K562 (cell line): ENCODE measurements at regions not wholly inside any gene's neighbourhood (a gene's known extent, or its start where the extent isn't known, plus 50 kb on each side); places are given as distances from the start of the nearest gene placed in this dataset.
A peak's percentile ranks its signal among the peaks of the same experiment; 100 is the strongest.

Experiments used
- ATAC-seq: fragments of 200-7000 bp; cut with Tn5 transposase; 3 replicates; pipeline ENCODE4 v1.9.1; 2020; ENCODE audit warnings: moderate library complexity
- BruUV-seq: library from RNA; stranded (reverse); fragments of 400-500 nt; replicated peaks from 2 replicates; lab custom pipeline; 2021; lab: Mats Ljungman, UMichigan
- CTCF ChIA-PET: fragments of 300-600 bp; formaldehyde crosslinking; extraction: SDS; loops from one replicate; lab custom pipeline; 2021; ENCODE audit warnings: low intra/inter-chr PET ratio; lab: Yijun Ruan, JAX
- POLR2A ChIA-PET: fragments of 300-600, 350-650 bp; sonication (Branson Sonifier 250); formaldehyde crosslinking; extraction: SDS; loops from one replicate; lab custom pipeline; 2021; ENCODE audit warnings: antibody characterized with exemption, inconsistent platforms; lab: Yijun Ruan, JAX
- DNase-seq, 4 experiments: peaks; one replicate each; pipeline versions ENCODE4 v3.0.0 to v3.0.0-alpha.2; 2011 to 2018; ENCODE audit warnings: low spot score in 3 of 4, mixed read lengths in 3 of 4; ENCODE audit errors: extremely low read depth in 1 of 4
- FAIRE-seq: peaks from 2 replicates; lab custom pipeline; 2011; peaks lifted over from hg19 to GRCh38; lab: Jason Lieb, UNC
- H2AFZ ChIP-seq: 2 replicates; pipeline ENCODE4 v1.6.0; 2011; ENCODE audit warnings: low read depth, low read length, control low read depth, inconsistent platforms
- H3K27ac ChIP-seq: fragments of 200-600 bp; 3 replicates; pipeline ENCODE4 v1.8.0; 2011; ENCODE audit warnings: low read depth, mild to moderate bottlenecking, control low read depth, inconsistent platforms, low read length, moderate library complexity, mixed read lengths; ENCODE audit errors: extremely low read depth
- H3K27me3 ChIP-seq, 2 experiments: fragments of 300-600 bp in 1 of 2; 2 replicates in 1 of 2; 3 replicates in 1 of 2; pipeline versions ENCODE4 v1.6.0 to v1.8.0; 2011; ENCODE audit warnings: inconsistent platforms in 2 of 2, low read length in 2 of 2, mild to moderate bottlenecking in 1 of 2, mixed read lengths in 1 of 2, moderate library complexity in 1 of 2; ENCODE audit not compliant: control insufficient read depth in 2 of 2, insufficient read depth in 2 of 2
- H3K36me3 ChIP-seq: fragments of 300-600 bp; 3 replicates; pipeline ENCODE4 v1.8.0; 2011; ENCODE audit warnings: mild to moderate bottlenecking, low read length, inconsistent platforms; ENCODE audit not compliant: control insufficient read depth, insufficient read depth
- H3K4me1 ChIP-seq, 2 experiments: fragments of 200-600 bp in 1 of 2; replicated peaks in 1 of 2; 2 replicates in 1 of 2; 3 replicates in 1 of 2; pipeline versions ENCODE4 v1.5.1 to v1.8.0; 2011; ENCODE audit warnings: inconsistent platforms in 2 of 2, low read length in 2 of 2, mild to moderate bottlenecking in 1 of 2, mixed read lengths in 1 of 2, moderate library complexity in 1 of 2; ENCODE audit not compliant: control insufficient read depth in 2 of 2, insufficient read depth in 2 of 2
- H3K4me2 ChIP-seq: 2 replicates; pipeline ENCODE4 v1.6.1; 2011; ENCODE audit warnings: low read length, control low read depth, inconsistent platforms, mixed read lengths; ENCODE audit not compliant: insufficient read depth
- H3K4me3 ChIP-seq: fragments of 200-600 bp; sonication (generic), shearing (Covaris generic); 2 replicates; pipeline ENCODE4 v1.5.1; 2016; ENCODE audit warnings: control low read depth, inconsistent platforms
- H3K79me2 ChIP-seq: fragments of 200-600 bp; 3 replicates; pipeline ENCODE4 v1.8.0; 2011; ENCODE audit warnings: low read length, inconsistent platforms; ENCODE audit not compliant: control insufficient read depth, insufficient read depth
- H3K9ac ChIP-seq, 2 experiments: 2 replicates each; pipeline versions ENCODE4 v1.6.0 to v1.6.1; 2011; ENCODE audit warnings: low read depth in 2 of 2, low read length in 2 of 2, control low read depth in 1 of 2, inconsistent platforms in 1 of 2, mild to moderate bottlenecking in 1 of 2, mixed read lengths in 1 of 2; ENCODE audit not compliant: insufficient read depth in 1 of 2
- H3K9me1 ChIP-seq: one replicate; pipeline ENCODE4 v1.6.0; 2011; ENCODE audit warnings: inconsistent platforms, mild to moderate bottlenecking, low read length, moderate library complexity; ENCODE audit not compliant: control insufficient read depth, insufficient read depth
- H3K9me3 ChIP-seq: replicated peaks from 2 replicates; pipeline ENCODE4 v1.5.1; 2011; ENCODE audit warnings: low read depth, low read length, inconsistent platforms; ENCODE audit not compliant: control insufficient read depth, insufficient read depth
- H4K20me1 ChIP-seq: replicated peaks from 2 replicates; pipeline ENCODE4 v1.6.1; 2011; ENCODE audit warnings: low read length, inconsistent platforms, mixed read lengths; ENCODE audit not compliant: control insufficient read depth, insufficient read depth
- CCNT2 ChIP-seq: IDR thresholded peaks from 2 replicates; pipeline ENCODE4 v1.6.1; 2011; ENCODE audit warnings: borderline replicate concordance, low read depth, mild to moderate bottlenecking, moderate library complexity, mixed read lengths, low read length; ENCODE audit not compliant: insufficient read length; ENCODE audit errors: extremely low read depth
- RAD21 ChIP-seq, 2 experiments: fragments of 250-450 bp in 1 of 2; fragments of 450-650 bp in 1 of 2; sonication (Bioruptor Pico) in 1 of 2; formaldehyde crosslinking in 1 of 2; IDR thresholded peaks in 1 of 2; conservative IDR thresholded peaks in 1 of 2; 2 replicates each; pipeline versions ENCODE4 v1.4.0 to v1.8.0; 2020 to 2022; ENCODE audit warnings: mild to moderate bottlenecking in 2 of 2, moderate library complexity in 1 of 2
- WGBS: fragments of 100-300 bp; shearing (Covaris generic); methylation state at CpG from one replicate; pipeline ENCODE4 v1.1.6; 2016; ENCODE audit warnings: low coverage, mixed read lengths; ENCODE audit not compliant: insufficient coverage; ENCODE audit errors: missing lambda C conversion rate; 5-methylcytosine and 5-hydroxymethylcytosine counted together
- in situ Hi-C: fragments of 300-500 bp; cut with MboI; formaldehyde crosslinking; loops from 4 replicates; pipeline ENCODE4 v1.15.0; 2018; ENCODE audit warnings: inconsistent platforms, mixed read lengths
- intact Hi-C: fragments of 100-400 bp; cut with micrococcal nuclease; formaldehyde crosslinking; loops from 2 replicates; pipeline ENCODE4 v1.14.2; 2022
- TF ChIP-seq, protein P1 (sequence below): IDR thresholded peaks from 2 replicates; pipeline ENCODE4 v1.6.1; 2016; ENCODE audit warnings: missing genetic modification characterization, missing compliant biosample characterization
- TF ChIP-seq, protein P2 (sequence below): fragments of 450-650 bp; formaldehyde crosslinking; IDR thresholded peaks from 2 replicates; pipeline ENCODE4 v1.4.0; 2020; ENCODE audit warnings: mild to moderate bottlenecking, moderate library complexity
- TF ChIP-seq, protein P3 (sequence below): fragments of 450-650 bp; IDR thresholded peaks from 2 replicates; pipeline ENCODE4 v1.6.1; 2017; ENCODE audit warnings: antibody characterized with exemption, mild to moderate bottlenecking

DNA sequence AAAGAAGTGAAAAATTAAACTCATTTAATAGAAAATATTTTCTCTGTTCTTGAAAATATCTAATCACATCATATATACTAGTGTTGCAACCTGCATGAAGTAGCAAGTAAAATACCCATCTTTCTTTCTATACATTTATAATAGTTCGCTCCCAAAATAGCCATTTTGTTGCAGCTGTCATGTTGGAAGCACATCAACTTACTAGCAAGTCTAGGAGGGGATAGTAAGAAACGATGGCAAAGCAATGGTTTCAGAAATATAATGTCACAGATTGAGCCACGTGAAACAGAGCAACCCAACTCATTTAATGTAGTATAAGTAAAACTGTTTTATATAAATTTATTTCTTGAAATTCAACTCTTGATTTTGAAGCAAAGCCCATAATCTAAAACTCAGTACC is 521.8 kb downstream of the LRRIQ3 start:
- Histone ChIP-seq H3K9me1 (no peaks in the 10 kb centered on the region), H3K36me3 (no peaks in the 10 kb centered on the region), H3K4me1 (no peaks in the 10 kb centered on the region), H3K4me2 (no peak overlapping the region), H3K79me2 (no peaks in the 10 kb centered on the region), H3K27me3 (no peaks in the 10 kb centered on the region), H2AFZ (no peak overlapping the region), H3K9ac (no peak overlapping the region), H4K20me1 (no peaks in the 10 kb centered on the region), H3K4me3 (no peak overlapping the region), H3K27ac (no peak overlapping the region), H3K9me3 (no peaks in the 10 kb centered on the region)
- in situ Hi-C loops, result no loop called here
- CTCF ChIA-PET, result no interaction called here
- POLR2A ChIA-PET, result no interaction called here
- intact Hi-C loops, result no loop called here
- ATAC-seq (no peak), FAIRE-seq (no peak), DNase-seq (no peak)
- BruUV-seq, result no TSS peak
- TF ChIP-seq, protein P1, sequence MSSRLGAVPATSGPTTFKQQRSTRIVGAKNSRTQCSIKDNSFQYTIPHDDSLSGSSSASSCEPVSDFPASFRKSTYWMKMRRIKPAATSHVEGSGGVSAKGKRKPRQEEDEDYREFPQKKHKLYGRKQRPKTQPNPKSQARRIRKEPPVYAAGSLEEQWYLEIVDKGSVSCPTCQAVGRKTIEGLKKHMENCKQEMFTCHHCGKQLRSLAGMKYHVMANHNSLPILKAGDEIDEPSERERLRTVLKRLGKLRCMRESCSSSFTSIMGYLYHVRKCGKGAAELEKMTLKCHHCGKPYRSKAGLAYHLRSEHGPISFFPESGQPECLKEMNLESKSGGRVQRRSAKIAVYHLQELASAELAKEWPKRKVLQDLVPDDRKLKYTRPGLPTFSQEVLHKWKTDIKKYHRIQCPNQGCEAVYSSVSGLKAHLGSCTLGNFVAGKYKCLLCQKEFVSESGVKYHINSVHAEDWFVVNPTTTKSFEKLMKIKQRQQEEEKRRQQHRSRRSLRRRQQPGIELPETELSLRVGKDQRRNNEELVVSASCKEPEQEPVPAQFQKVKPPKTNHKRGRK (tag), result no peak
- no peak for TF ChIP-seq CCNT2
- WGBS, result 0% methylated on average over 3 of the region's 3 CpGs

DNA sequence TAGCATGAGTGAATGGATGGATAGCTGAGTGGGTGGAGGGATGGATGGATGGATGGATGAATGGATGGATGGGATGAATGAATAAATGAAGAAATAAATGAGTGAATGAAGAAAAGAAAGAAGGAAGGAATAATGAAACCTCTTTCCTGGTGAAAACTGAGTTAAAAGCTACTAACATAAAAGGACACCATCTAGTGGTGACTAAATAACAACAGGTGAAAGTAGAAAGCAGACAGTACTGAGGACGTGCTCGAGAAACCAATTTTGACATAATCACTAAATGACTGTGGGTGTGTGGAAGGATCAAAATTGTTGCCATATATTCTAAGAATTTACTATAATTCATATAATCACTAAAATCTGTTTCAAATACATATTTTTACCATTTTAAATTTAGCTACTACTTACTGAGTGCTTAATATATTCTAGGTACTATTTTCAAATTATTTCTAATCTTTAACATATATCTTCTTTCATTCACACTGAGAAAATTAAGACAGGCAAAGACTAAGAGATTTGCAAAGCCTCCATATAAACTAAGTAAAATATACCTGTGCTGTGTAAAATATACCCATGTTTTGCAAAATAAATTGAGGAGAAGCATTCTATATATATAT is 522.9 kb downstream of the LRRIQ3 start:
- intact Hi-C loops (no loop called here), in situ Hi-C loops (no loop called here)
- Histone ChIP-seq H3K9me3 (no peaks in the 10 kb centered on the region), H3K9me1 (no peaks in the 10 kb centered on the region), H2AFZ (no peak overlapping the region), H3K9ac (no peak overlapping the region), H3K27ac (no peak overlapping the region), H3K79me2 (no peaks in the 10 kb centered on the region), H3K27me3 (no peaks in the 10 kb centered on the region), H3K36me3 (no peaks in the 10 kb centered on the region), H3K4me3 (no peak overlapping the region), H3K4me1 (no peaks in the 10 kb centered on the region), H3K4me2 (no peak overlapping the region), H4K20me1 (no peaks in the 10 kb centered on the region)
- DNase-seq, result no peak
- ChIA-PET CTCF (no interaction called here), POLR2A (no interaction called here)
- 0% methylated on average over 2 of the region's 2 CpGs for WGBS
- no peak for FAIRE-seq
- no peak for ATAC-seq
- BruUV-seq, result no TSS peak
- TF ChIP-seq RAD21 (CRISPR knock-in tag; conservative IDR thresholded peaks at IDR 0.05 in 1 of 2, IDR thresholded peaks at IDR 0.05 in 1 of 2), result 0 out of 4 replicates have a peak, but pooled peaks of 1 of the 2 experiments have one; percentile 29
- TF ChIP-seq, protein P2, sequence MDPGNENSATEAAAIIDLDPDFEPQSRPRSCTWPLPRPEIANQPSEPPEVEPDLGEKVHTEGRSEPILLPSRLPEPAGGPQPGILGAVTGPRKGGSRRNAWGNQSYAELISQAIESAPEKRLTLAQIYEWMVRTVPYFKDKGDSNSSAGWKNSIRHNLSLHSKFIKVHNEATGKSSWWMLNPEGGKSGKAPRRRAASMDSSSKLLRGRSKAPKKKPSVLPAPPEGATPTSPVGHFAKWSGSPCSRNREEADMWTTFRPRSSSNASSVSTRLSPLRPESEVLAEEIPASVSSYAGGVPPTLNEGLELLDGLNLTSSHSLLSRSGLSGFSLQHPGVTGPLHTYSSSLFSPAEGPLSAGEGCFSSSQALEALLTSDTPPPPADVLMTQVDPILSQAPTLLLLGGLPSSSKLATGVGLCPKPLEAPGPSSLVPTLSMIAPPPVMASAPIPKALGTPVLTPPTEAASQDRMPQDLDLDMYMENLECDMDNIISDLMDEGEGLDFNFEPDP, result no peak
- TF ChIP-seq, protein P3, sequence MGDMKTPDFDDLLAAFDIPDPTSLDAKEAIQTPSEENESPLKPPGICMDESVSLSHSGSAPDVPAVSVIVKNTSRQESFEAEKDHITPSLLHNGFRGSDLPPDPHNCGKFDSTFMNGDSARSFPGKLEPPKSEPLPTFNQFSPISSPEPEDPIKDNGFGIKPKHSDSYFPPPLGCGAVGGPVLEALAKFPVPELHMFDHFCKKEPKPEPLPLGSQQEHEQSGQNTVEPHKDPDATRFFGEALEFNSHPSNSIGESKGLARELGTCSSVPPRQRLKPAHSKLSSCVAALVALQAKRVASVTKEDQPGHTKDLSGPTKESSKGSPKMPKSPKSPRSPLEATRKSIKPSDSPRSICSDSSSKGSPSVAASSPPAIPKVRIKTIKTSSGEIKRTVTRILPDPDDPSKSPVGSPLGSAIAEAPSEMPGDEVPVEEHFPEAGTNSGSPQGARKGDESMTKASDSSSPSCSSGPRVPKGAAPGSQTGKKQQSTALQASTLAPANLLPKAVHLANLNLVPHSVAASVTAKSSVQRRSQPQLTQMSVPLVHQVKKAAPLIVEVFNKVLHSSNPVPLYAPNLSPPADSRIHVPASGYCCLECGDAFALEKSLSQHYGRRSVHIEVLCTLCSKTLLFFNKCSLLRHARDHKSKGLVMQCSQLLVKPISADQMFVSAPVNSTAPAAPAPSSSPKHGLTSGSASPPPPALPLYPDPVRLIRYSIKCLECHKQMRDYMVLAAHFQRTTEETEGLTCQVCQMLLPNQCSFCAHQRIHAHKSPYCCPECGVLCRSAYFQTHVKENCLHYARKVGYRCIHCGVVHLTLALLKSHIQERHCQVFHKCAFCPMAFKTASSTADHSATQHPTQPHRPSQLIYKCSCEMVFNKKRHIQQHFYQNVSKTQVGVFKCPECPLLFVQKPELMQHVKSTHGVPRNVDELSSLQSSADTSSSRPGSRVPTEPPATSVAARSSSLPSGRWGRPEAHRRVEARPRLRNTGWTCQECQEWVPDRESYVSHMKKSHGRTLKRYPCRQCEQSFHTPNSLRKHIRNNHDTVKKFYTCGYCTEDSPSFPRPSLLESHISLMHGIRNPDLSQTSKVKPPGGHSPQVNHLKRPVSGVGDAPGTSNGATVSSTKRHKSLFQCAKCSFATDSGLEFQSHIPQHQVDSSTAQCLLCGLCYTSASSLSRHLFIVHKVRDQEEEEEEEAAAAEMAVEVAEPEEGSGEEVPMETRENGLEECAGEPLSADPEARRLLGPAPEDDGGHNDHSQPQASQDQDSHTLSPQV, result no peak
